H9 (cell line): ENCODE measurements at regions not wholly inside any gene's neighbourhood (a gene's known extent, or its start where the extent isn't known, plus 50 kb on each side); places are given as distances from the start of the nearest gene placed in this dataset.

Experiments used
- DNase-seq: peaks from one replicate; pipeline ENCODE4 v3.0.0-alpha.2; 2017
- H2AFZ ChIP-seq: one replicate; pipeline ENCODE4 v1.6.1; 2013; ENCODE audit warnings: mild to moderate bottlenecking, low read length, control low read depth, moderate library complexity
- H2AK5ac ChIP-seq: 2 replicates; pipeline ENCODE4 v1.6.1; 2013; ENCODE audit warnings: low read length, control low read depth, mixed read lengths; ENCODE audit not compliant: insufficient read length
- H2BK120ac ChIP-seq: one replicate; pipeline ENCODE4 v1.6.1; 2013; ENCODE audit warnings: low read depth, mild to moderate bottlenecking, low read length, control low read depth, inconsistent platforms; ENCODE audit not compliant: poor library complexity, severe bottlenecking
- H2BK12ac ChIP-seq: 2 replicates; pipeline ENCODE4 v1.6.1; 2013; ENCODE audit warnings: low read length, control low read depth, mixed read lengths, low read depth; ENCODE audit not compliant: insufficient read length
- H2BK15ac ChIP-seq: 2 replicates; pipeline ENCODE4 v1.6.1; 2013; ENCODE audit warnings: low read depth, low read length, control low read depth
- H2BK20ac ChIP-seq: one replicate; pipeline ENCODE4 v1.6.1; 2013; ENCODE audit warnings: low read depth, mild to moderate bottlenecking, low read length, control low read depth, inconsistent platforms; ENCODE audit not compliant: poor library complexity, severe bottlenecking
- H2BK5ac ChIP-seq: 2 replicates; pipeline ENCODE4 v1.6.1; 2013; ENCODE audit warnings: low read length, control low read depth, mixed read lengths; ENCODE audit not compliant: insufficient read length
- H3K14ac ChIP-seq: 2 replicates; pipeline ENCODE4 v1.6.1; 2013; ENCODE audit warnings: low read length, control low read depth; ENCODE audit not compliant: insufficient read depth
- H3K18ac ChIP-seq: 2 replicates; pipeline ENCODE4 v1.6.1; 2013; ENCODE audit warnings: low read depth, mild to moderate bottlenecking, mixed read lengths, low read length, control low read depth; ENCODE audit not compliant: insufficient read length
- H3K23ac ChIP-seq: 2 replicates; pipeline ENCODE4 v1.6.1; 2013; ENCODE audit warnings: low read length, control low read depth, mixed read lengths, low read depth; ENCODE audit not compliant: insufficient read length
- H3K23me2 ChIP-seq: 2 replicates; pipeline ENCODE4 v1.6.1; 2013; ENCODE audit warnings: low read depth, mild to moderate bottlenecking, mixed read lengths, low read length, control low read depth; ENCODE audit not compliant: insufficient read length, poor library complexity, severe bottlenecking
- H3K27ac ChIP-seq: 2 replicates; pipeline ENCODE4 v1.5.1; 2013; ENCODE audit warnings: low read length, control low read depth, mixed read lengths, low read depth; ENCODE audit not compliant: insufficient read length
- H3K27me3 ChIP-seq: 2 replicates; pipeline ENCODE4 v1.6.1; 2013; ENCODE audit warnings: low read length, control low read depth, inconsistent platforms; ENCODE audit not compliant: insufficient read depth
- H3K4ac ChIP-seq: 2 replicates; pipeline ENCODE4 v1.6.1; 2013; ENCODE audit warnings: low read depth, mild to moderate bottlenecking, control low read depth, inconsistent platforms, low read length, moderate library complexity
- H3K4me1 ChIP-seq: 2 replicates; pipeline ENCODE4 v1.6.1; 2013; ENCODE audit warnings: low read length, control low read depth, inconsistent platforms; ENCODE audit not compliant: insufficient read depth
- H3K4me2 ChIP-seq: 2 replicates; pipeline ENCODE4 v1.6.1; 2013; ENCODE audit warnings: low read length, control low read depth, mixed read lengths; ENCODE audit not compliant: insufficient read length, insufficient read depth
- H3K56ac ChIP-seq: 2 replicates; pipeline ENCODE4 v1.6.1; 2013; ENCODE audit warnings: low read depth, mild to moderate bottlenecking, mixed read lengths, low read length, control low read depth; ENCODE audit not compliant: insufficient read length
- H3K79me1 ChIP-seq: 2 replicates; pipeline ENCODE4 v1.6.1; 2013; ENCODE audit warnings: low read depth, mild to moderate bottlenecking, moderate library complexity, low read length, control low read depth, inconsistent platforms; ENCODE audit not compliant: insufficient read depth, poor library complexity, severe bottlenecking
- H3K79me2 ChIP-seq: 2 replicates; pipeline ENCODE4 v1.6.1; 2013; ENCODE audit warnings: low read length, control low read depth, inconsistent platforms; ENCODE audit not compliant: insufficient read depth
- H3K9ac ChIP-seq: 2 replicates; pipeline ENCODE4 v1.6.1; 2013; ENCODE audit warnings: low read length, control low read depth, mixed read lengths; ENCODE audit not compliant: insufficient read length; ENCODE audit errors: extremely low read depth
- H3K9me3 ChIP-seq: one replicate; pipeline ENCODE4 v1.6.1; 2013; ENCODE audit warnings: low read depth, low read length, inconsistent platforms; ENCODE audit not compliant: control insufficient read depth
- H3T11ph ChIP-seq: one replicate; pipeline ENCODE4 v1.6.1; 2013; ENCODE audit warnings: mild to moderate bottlenecking, low read length, control low read depth, inconsistent platforms
- H4K20me1 ChIP-seq: one replicate; pipeline ENCODE4 v1.6.1; 2013; ENCODE audit not compliant: control insufficient read depth, insufficient read length, insufficient read depth
- H4K5ac ChIP-seq: 2 replicates; pipeline ENCODE4 v1.6.1; 2013; ENCODE audit warnings: low read depth, mild to moderate bottlenecking, mixed read lengths, low read length, control low read depth; ENCODE audit not compliant: insufficient read length
- H4K8ac ChIP-seq: replicated peaks from 2 replicates; pipeline ENCODE4 v1.6.1; 2013; ENCODE audit warnings: low read length, control low read depth, mixed read lengths, low read depth; ENCODE audit not compliant: insufficient read length
- H4K91ac ChIP-seq: 2 replicates; pipeline ENCODE4 v1.6.1; 2013; ENCODE audit warnings: low read depth, mild to moderate bottlenecking, moderate library complexity, mixed read lengths, low read length, control low read depth; ENCODE audit not compliant: insufficient read length
- H3K27ac Mint-ChIP-seq, 3 experiments: 2 replicates in 2 of 3; 3 replicates in 1 of 3; pipeline ENCODE4 v1.8.0; 2020 to 2021; ENCODE audit warnings: mixed read lengths in 3 of 3, mild to moderate bottlenecking in 1 of 3, moderate library complexity in 1 of 3
- H3K27me3 Mint-ChIP-seq: 2 replicates; pipeline ENCODE4 v1.8.0; 2021; ENCODE audit warnings: low read depth, mild to moderate bottlenecking, moderate library complexity, mixed read lengths
- H3K36me3 Mint-ChIP-seq, 3 experiments: 2 replicates in 2 of 3; 3 replicates in 1 of 3; pipeline ENCODE4 v1.8.0; 2020 to 2021; ENCODE audit warnings: low read depth in 3 of 3, mixed read lengths in 3 of 3; ENCODE audit not compliant: insufficient read depth in 1 of 3
- H3K4me1 Mint-ChIP-seq, 2 experiments: 2 replicates each; pipeline ENCODE4 v1.8.0; 2020; ENCODE audit warnings: mixed read lengths in 2 of 2
- H3K4me3 Mint-ChIP-seq, 2 experiments: 2 replicates in 1 of 2; 3 replicates in 1 of 2; pipeline ENCODE4 v1.8.0; 2020 to 2021; ENCODE audit warnings: mild to moderate bottlenecking in 2 of 2, mixed read lengths in 2 of 2, moderate library complexity in 1 of 2
- H3K9me3 Mint-ChIP-seq, 2 experiments: 2 replicates in 1 of 2; 3 replicates in 1 of 2; pipeline ENCODE4 v1.8.0; 2020; ENCODE audit warnings: mild to moderate bottlenecking in 2 of 2, mixed read lengths in 2 of 2, moderate library complexity in 1 of 2
- WGBS: extraction: QIAGEN DNeasy Blood & Tissue Kit; methylation state at CpG from one replicate; pipeline ENCODE4 v1.1.7; 2013; ENCODE audit warnings: missing lambda C conversion rate, low lambda C conversion rate, mixed read lengths; ENCODE audit not compliant: insufficient read length; ENCODE audit errors: extremely low coverage; 5-methylcytosine and 5-hydroxymethylcytosine counted together
- TF ChIP-seq, protein P1 (sequence below): fragments of 200-600 bp; sonication (generic); conservative IDR thresholded peaks from 3 replicates; pipeline ENCODE4 v1.8.0; 2021; ENCODE audit warnings: antibody characterized with exemption, mild to moderate bottlenecking

- Histone ChIP-seq H2BK15ac (no peak overlapping the region), H3K23me2 (no peaks in the 10 kb centered on the region), H3K79me2 (no peaks in the 10 kb centered on the region), H2AK5ac (no peak overlapping the region), H4K8ac (no peak overlapping the region), H2AFZ (no peak overlapping the region), H4K5ac (no peak overlapping the region), H3K9me3 (no peaks in the 10 kb centered on the region), H2BK120ac (no peak overlapping the region), H3K27me3 (no peaks in the 10 kb centered on the region), H3K9ac (no peak overlapping the region), H3K4me2 (no peak overlapping the region), H2BK12ac (no peak overlapping the region), H3T11ph (no peak overlapping the region), H3K14ac (no peak overlapping the region), H4K20me1 (no peaks in the 10 kb centered on the region), H3K56ac (no peak overlapping the region), H2BK5ac (no peak overlapping the region), H3K18ac (no peak overlapping the region), H4K91ac (no peak overlapping the region), H3K4me1 (no peaks in the 10 kb centered on the region), H3K23ac (no peak overlapping the region), H2BK20ac (no peak overlapping the region), H3K4ac (no peak overlapping the region), H3K27ac (no peak overlapping the region), H3K79me1 (no peaks in the 10 kb centered on the region)
- no peak overlapping the region for H3K4me3 Mint-ChIP-seq
- H3K4me1 Mint-ChIP-seq, result no peaks in the 10 kb centered on the region
- no peak for DNase-seq
- no peaks in the 10 kb centered on the region for H3K9me3 Mint-ChIP-seq
- TF ChIP-seq, protein P1, sequence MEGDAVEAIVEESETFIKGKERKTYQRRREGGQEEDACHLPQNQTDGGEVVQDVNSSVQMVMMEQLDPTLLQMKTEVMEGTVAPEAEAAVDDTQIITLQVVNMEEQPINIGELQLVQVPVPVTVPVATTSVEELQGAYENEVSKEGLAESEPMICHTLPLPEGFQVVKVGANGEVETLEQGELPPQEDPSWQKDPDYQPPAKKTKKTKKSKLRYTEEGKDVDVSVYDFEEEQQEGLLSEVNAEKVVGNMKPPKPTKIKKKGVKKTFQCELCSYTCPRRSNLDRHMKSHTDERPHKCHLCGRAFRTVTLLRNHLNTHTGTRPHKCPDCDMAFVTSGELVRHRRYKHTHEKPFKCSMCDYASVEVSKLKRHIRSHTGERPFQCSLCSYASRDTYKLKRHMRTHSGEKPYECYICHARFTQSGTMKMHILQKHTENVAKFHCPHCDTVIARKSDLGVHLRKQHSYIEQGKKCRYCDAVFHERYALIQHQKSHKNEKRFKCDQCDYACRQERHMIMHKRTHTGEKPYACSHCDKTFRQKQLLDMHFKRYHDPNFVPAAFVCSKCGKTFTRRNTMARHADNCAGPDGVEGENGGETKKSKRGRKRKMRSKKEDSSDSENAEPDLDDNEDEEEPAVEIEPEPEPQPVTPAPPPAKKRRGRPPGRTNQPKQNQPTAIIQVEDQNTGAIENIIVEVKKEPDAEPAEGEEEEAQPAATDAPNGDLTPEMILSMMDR, result no peak
- WGBS, result no CpG with 5 or more reads among the region's 3 CpGs
- no peaks in the 10 kb centered on the region for H3K36me3 Mint-ChIP-seq
- no peak overlapping the region for H3K27ac Mint-ChIP-seq
- no peaks in the 10 kb centered on the region; the same call in 1 of the 2 replicates for H3K27me3 Mint-ChIP-seq
Observed at GRCh38 chr3:27800261-27800660, 78.1 kb upstream of the EOMES start.
